A549 (cell line): ENCODE measurements at regions not wholly inside any gene's neighbourhood (a gene's known extent, or its start where the extent isn't known, plus 50 kb on each side); places are given as distances from the start of the nearest gene placed in this dataset.

Source experiments
- ATAC-seq, 2 experiments: fragments of 200-7000 bp in 1 of 2; fragments of >200 bp in 1 of 2; cut with Nextera tagmentation in 1 of 2; cut with Tn5 transposase in 1 of 2; 3 replicates each; pipeline versions ENCODE4 v1.8.0 to v1.9.1; 2018 to 2020; ENCODE audit warnings: mild to moderate bottlenecking in 1 of 2, moderate library complexity in 1 of 2
- CTCF ChIA-PET: fragments of 300-600 bp; sonication (Branson Sonifier 250); formaldehyde crosslinking; extraction: SDS; loops from one replicate; lab custom pipeline; 2021; ENCODE audit warnings: antibody characterized with exemption, inconsistent platforms; lab: Yijun Ruan, JAX
- POLR2A ChIA-PET: fragments of 350-600 bp; formaldehyde crosslinking; extraction: SDS; loops from one replicate; lab custom pipeline; 2021; ENCODE audit warnings: antibody characterized with exemption, inconsistent platforms; lab: Yijun Ruan, JAX
- DNase-seq, 2 experiments: peaks; one replicate each; pipeline versions ENCODE4 v3.0.0 to v3.0.0-alpha.2; 2011 to 2016; ENCODE audit warnings: low read depth in 1 of 2, low spot score in 1 of 2
- FAIRE-seq: peaks from 2 replicates; lab custom pipeline; 2011; peaks lifted over from hg19 to GRCh38; lab: Jason Lieb, UNC
- H3K27ac ChIP-seq, 2 experiments: fragments of >200 bp; sonication (Bioruptor Twin); formaldehyde crosslinking; 3 replicates each; pipeline ENCODE4 v1.5.1; 2016 to 2017
- H3K4me1 ChIP-seq: fragments of >200 bp; sonication (Bioruptor Twin); formaldehyde crosslinking; 3 replicates; pipeline ENCODE4 v1.6.1; 2016
- H3K4me2 ChIP-seq: fragments of >200 bp; sonication (Bioruptor Twin); formaldehyde crosslinking; 3 replicates; pipeline ENCODE4 v1.6.1; 2016
- H3K4me3 ChIP-seq: fragments of >200 bp; sonication (Bioruptor Twin); formaldehyde crosslinking; 3 replicates; pipeline ENCODE4 v1.5.1; 2016
- H3K9me3 ChIP-seq: fragments of >200 bp; sonication (Bioruptor Twin); formaldehyde crosslinking; 3 replicates; pipeline ENCODE4 v1.6.1; 2016
- CBX2 ChIP-seq: fragments of 200-600 bp; sonication (generic); IDR thresholded peaks from 2 replicates; pipeline ENCODE4 v1.6.1; 2016; ENCODE audit warnings: low read depth, mild to moderate bottlenecking, borderline replicate concordance
- CTCF ChIP-seq: fragments of >200 bp; sonication (Bioruptor Twin); formaldehyde crosslinking; IDR thresholded peaks from 3 replicates; pipeline ENCODE4 v1.5.1; 2016
- FOXS1 ChIP-seq: fragments of 250-450 bp; sonication (Bioruptor Pico); IDR thresholded peaks from 2 replicates; pipeline ENCODE4 v1.5.0; 2020; ENCODE audit warnings: mild to moderate bottlenecking, moderate library complexity
- HMGXB4 ChIP-seq: fragments of 250-450 bp; sonication (Bioruptor Pico); IDR thresholded peaks from 2 replicates; pipeline ENCODE4 v1.5.0; 2021; ENCODE audit warnings: mild to moderate bottlenecking, moderate library complexity, borderline replicate concordance
- KDM1A ChIP-seq: fragments of 200-600 bp; sonication (generic); IDR thresholded peaks from 2 replicates; pipeline ENCODE4 v1.6.1; 2016; ENCODE audit warnings: low read depth, mild to moderate bottlenecking
- NFE2L2 ChIP-seq: fragments of 150-350 bp; conservative IDR thresholded peaks from 2 replicates; pipeline ENCODE4 v1.6.1; 2014; ENCODE audit warnings: low read length
- POLR2A ChIP-seq: IDR thresholded peaks from 2 replicates; pipeline ENCODE4 v1.6.1; 2012; ENCODE audit warnings: mild to moderate bottlenecking, low read length
- POLR2AphosphoS2 ChIP-seq: conservative IDR thresholded peaks from 2 replicates; pipeline ENCODE4 v1.6.1; 2012; ENCODE audit warnings: low read length, improper control_type of control experiment, inconsistent platforms
- RAD21 ChIP-seq, 2 experiments: fragments of >200 bp in 1 of 2; sonication (Bioruptor Twin) in 1 of 2; formaldehyde crosslinking in 1 of 2; IDR thresholded peaks in 1 of 2; conservative IDR thresholded peaks in 1 of 2; 2 replicates in 1 of 2; 3 replicates in 1 of 2; pipeline ENCODE4 v1.6.1; 2012 to 2018; ENCODE audit warnings: inconsistent platforms in 1 of 2
- RARB ChIP-seq: fragments of 250-450 bp; sonication (Bioruptor Pico); IDR thresholded peaks from 2 replicates; pipeline ENCODE4 v1.8.0; 2021; ENCODE audit warnings: mild to moderate bottlenecking, moderate library complexity
- RFX5 ChIP-seq: fragments of 450-650 bp; IDR thresholded peaks from 2 replicates; pipeline ENCODE4 v1.7.1; 2014; ENCODE audit warnings: antibody characterized with exemption, mild to moderate bottlenecking, moderate library complexity
- ZNF302 ChIP-seq: fragments of 250-450 bp; sonication (Bioruptor Pico); IDR thresholded peaks from 2 replicates; pipeline ENCODE4 v1.9.0; 2021; ENCODE audit warnings: inconsistent platforms, mild to moderate bottlenecking, moderate library complexity
- ZSCAN20 ChIP-seq: fragments of 250-450 bp; sonication (Bioruptor Pico); IDR thresholded peaks from 2 replicates; pipeline ENCODE4 v1.8.0; 2022; ENCODE audit warnings: mild to moderate bottlenecking, moderate library complexity
- WGBS: methylation state at CpG from one replicate; pipeline ENCODE4 v1.1.6; 2017; ENCODE audit errors: missing lambda C conversion rate; 5-methylcytosine and 5-hydroxymethylcytosine counted together
- TF ChIP-seq, protein P1 (sequence below): IDR thresholded peaks from 2 replicates; pipeline ENCODE4 v1.6.1; 2012
- TF ChIP-seq, protein P2 (sequence below): fragments of >200 bp; sonication (Bioruptor Twin); formaldehyde crosslinking; IDR thresholded peaks from 3 replicates; pipeline ENCODE4 v1.6.1; 2016
- TF ChIP-seq, protein P3 (sequence below): fragments of >200 bp; sonication (Bioruptor Twin); formaldehyde crosslinking; IDR thresholded peaks from 2 replicates; pipeline ENCODE4 v1.6.1; 2016
- TF ChIP-seq, protein P4 (sequence below): fragments of 150-350 bp; IDR thresholded peaks from 2 replicates; pipeline ENCODE4 v1.6.1; 2014; ENCODE audit warnings: low read depth, mild to moderate bottlenecking, low read length

GRCh38 chr1:95304803-95305202 is 70.8 kb downstream of the RWDD3 start (continued):
- no peak for TF ChIP-seq HMGXB4
- TF ChIP-seq, protein P1, sequence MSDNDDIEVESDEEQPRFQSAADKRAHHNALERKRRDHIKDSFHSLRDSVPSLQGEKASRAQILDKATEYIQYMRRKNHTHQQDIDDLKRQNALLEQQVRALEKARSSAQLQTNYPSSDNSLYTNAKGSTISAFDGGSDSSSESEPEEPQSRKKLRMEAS: no peak

DNA sequence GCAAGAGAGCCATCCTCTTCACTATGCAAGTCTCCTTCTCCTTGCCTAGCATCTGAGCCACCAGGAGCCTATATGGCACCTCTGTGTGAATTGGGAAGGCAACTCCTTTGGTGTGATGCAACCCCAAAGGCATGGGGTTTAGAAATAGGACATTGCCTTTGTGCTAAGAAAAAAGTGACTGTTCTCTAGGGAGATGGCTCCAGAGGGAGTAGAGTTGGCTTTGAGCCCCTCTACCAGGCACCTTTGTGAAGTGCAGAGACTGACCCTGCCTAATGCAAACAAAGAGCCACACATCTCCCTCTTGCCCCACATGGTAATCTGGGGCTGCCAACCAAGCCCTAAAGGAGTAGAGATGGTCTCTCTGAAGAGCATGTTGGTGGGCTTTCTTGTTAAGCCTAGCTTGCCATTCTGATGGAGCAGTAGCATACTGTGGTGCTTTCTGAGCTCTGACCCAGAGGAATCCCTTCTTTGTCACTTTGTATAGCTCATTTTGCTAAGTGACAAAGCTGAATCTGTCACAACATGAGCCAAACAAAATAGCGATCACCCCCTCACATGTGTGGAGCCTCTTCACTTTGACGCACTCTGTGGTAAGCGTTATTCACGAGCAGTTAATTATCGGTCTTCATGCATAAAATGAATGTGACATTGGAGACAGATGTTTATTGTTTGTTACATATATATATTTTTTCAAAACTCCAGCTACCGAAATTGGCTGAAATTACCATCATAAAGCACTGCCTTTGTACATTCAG is 74.4 kb downstream of the RWDD3 start:
- 18% methylated on average over 6 of the region's 6 CpGs for WGBS
- no peak overlapping the region for H3K27ac ChIP-seq

GRCh38 chr1:95309031-95309471 is 75.0 kb downstream of the RWDD3 start:
- Histone ChIP-seq H3K27ac (no peak overlapping the region), H3K4me1 (no peaks in the 10 kb centered on the region), H3K9me3 (no peaks in the 10 kb centered on the region), H3K4me2 (no peak overlapping the region), H3K4me3 (no peak overlapping the region)
- 33% methylated on average over 2 of the region's 2 CpGs for WGBS
- no peak for TF ChIP-seq ZSCAN20 (CRISPR knock-in tag)
- peak; percentile 46 for TF ChIP-seq CTCF
- peak; percentile 57 to 65 for TF ChIP-seq RAD21 (conservative IDR thresholded peaks at IDR 0.05 in 1 of 2, IDR thresholded peaks at IDR 0.05 in 1 of 2)
- no peak for TF ChIP-seq ZNF302 (CRISPR knock-in tag)
- no peak for TF ChIP-seq POLR2A
- TF ChIP-seq, protein P2, sequence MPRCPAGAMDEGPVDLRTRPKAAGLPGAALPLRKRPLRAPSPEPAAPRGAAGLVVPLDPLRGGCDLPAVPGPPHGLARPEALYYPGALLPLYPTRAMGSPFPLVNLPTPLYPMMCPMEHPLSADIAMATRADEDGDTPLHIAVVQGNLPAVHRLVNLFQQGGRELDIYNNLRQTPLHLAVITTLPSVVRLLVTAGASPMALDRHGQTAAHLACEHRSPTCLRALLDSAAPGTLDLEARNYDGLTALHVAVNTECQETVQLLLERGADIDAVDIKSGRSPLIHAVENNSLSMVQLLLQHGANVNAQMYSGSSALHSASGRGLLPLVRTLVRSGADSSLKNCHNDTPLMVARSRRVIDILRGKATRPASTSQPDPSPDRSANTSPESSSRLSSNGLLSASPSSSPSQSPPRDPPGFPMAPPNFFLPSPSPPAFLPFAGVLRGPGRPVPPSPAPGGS: no peak
- TF ChIP-seq FOXS1: no peak
- no peak for TF ChIP-seq KDM1A
- no peak for TF ChIP-seq NFE2L2
- no peak for FAIRE-seq
- POLR2A ChIA-PET: no interaction called here
- ATAC-seq: peak; percentile 79 to 81; a peak in 5 of 6 replicates
- CTCF ChIA-PET: interaction anchor here (1.2 to 1.3 kb wide), 2 partner anchors 20 to 36 kb away, joined by 3 to 5 read pairs; no protein-coding TSS in a partner anchor
- peak; percentile 8 to 42 for DNase-seq

More for the DNA sequence above, 74.4 kb downstream of the RWDD3 start:
- FAIRE-seq: no peak
- no peaks in the 10 kb centered on the region for H3K9me3 ChIP-seq
- ATAC-seq: peak in 1 of 2 experiments; percentile 41; a peak in 2 of 6 replicates
- no peak overlapping the region for H3K4me3 ChIP-seq
- H3K4me2 ChIP-seq: no peak overlapping the region
- TF ChIP-seq, protein P3, sequence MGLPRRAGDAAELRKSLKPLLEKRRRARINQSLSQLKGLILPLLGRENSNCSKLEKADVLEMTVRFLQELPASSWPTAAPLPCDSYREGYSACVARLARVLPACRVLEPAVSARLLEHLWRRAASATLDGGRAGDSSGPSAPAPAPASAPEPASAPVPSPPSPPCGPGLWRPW: no peak
- no peak for TF ChIP-seq POLR2AphosphoS2
- TF ChIP-seq RFX5: no peak
- TF ChIP-seq RARB (CRISPR knock-in tag): no peak
- TF ChIP-seq, protein P2: no peak
- no peak for TF ChIP-seq NFE2L2
- no peak for TF ChIP-seq KDM1A
- TF ChIP-seq CBX2: no peak
- TF ChIP-seq, protein P4, sequence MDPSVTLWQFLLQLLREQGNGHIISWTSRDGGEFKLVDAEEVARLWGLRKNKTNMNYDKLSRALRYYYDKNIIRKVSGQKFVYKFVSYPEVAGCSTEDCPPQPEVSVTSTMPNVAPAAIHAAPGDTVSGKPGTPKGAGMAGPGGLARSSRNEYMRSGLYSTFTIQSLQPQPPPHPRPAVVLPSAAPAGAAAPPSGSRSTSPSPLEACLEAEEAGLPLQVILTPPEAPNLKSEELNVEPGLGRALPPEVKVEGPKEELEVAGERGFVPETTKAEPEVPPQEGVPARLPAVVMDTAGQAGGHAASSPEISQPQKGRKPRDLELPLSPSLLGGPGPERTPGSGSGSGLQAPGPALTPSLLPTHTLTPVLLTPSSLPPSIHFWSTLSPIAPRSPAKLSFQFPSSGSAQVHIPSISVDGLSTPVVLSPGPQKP: no peak
- no peaks in the 10 kb centered on the region for H3K4me1 ChIP-seq
- DNase-seq: no peak
- ChIA-PET CTCF (interaction anchor here (1.2 to 1.3 kb wide), 2 partner anchors 19 to 37 kb away, joined by 3 to 5 read pairs; no protein-coding TSS in a partner anchor), POLR2A (no interaction called here)
